BLaER1 (cell line): ENCODE measurements at regions not wholly inside any gene's neighbourhood (a gene's known extent, or its start where the extent isn't known, plus 50 kb on each side); places are given as distances from the start of the nearest gene placed in this dataset.

Experiments
- H3K27ac ChIP-seq: shearing (Covaris generic); formaldehyde crosslinking; 2 replicates; pipeline ENCODE4 v1.8.1; 2022
- H3K27me3 ChIP-seq: shearing (Covaris generic); formaldehyde crosslinking; 2 replicates; pipeline ENCODE4 v1.8.1; 2022
- H3K36me3 ChIP-seq: shearing (Covaris generic); formaldehyde crosslinking; 2 replicates; pipeline ENCODE4 v1.8.1; 2022
- H3K4me1 ChIP-seq: shearing (Covaris generic); formaldehyde crosslinking; 2 replicates; pipeline ENCODE4 v1.8.1; 2022
- H3K4me2 ChIP-seq: shearing (Covaris generic); formaldehyde crosslinking; 2 replicates; pipeline ENCODE4 v1.8.1; 2022
- H3K4me3 ChIP-seq: shearing (Covaris generic); formaldehyde crosslinking; 2 replicates; pipeline ENCODE4 v1.8.1; 2022
- H3K9ac ChIP-seq: shearing (Covaris generic); formaldehyde crosslinking; 2 replicates; pipeline ENCODE4 v1.8.1; 2022
- H3K9me3 ChIP-seq: shearing (Covaris generic); formaldehyde crosslinking; 2 replicates; pipeline ENCODE4 v1.8.1; 2022
- H4K20me1 ChIP-seq: shearing (Covaris generic); formaldehyde crosslinking; 2 replicates; pipeline ENCODE4 v1.8.1; 2022
- Cebpa-rat ChIP-seq: shearing (Covaris generic); IDR thresholded peaks from 2 replicates; pipeline ENCODE4 v1.8.1; 2022

DNA sequence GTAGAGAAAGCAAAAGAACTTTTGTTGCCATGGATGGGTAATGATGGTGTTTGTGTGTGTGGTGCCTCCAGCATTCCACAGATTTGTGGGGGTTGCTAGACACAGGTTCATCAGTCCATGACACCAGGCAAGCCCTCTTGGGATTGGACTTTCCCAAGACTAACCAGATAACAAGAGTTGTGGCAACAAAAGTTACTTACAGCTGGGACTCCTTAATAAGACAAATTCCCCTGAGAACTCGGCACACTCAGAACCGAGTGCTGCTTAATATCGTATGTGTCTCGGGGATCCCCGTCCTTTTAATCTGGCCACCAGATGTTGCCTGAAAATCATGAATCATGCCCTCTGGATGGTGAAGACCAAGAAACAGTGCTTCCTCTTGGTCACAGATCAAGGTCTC is 193.3 kb downstream of the AJAP1 start:
- TF ChIP-seq Cebpa-rat: no peak
- Histone ChIP-seq H4K20me1 (0 out of 2 replicates have a peak, but pooled peaks cover 13% of the 10 kb centered on the region), H3K4me1 (peaks cover 27% of the 10 kb centered on the region), H3K4me2 (peak overlapping the region; percentile 55), H3K4me3 (no peak overlapping the region), H3K36me3 (no peaks in the 10 kb centered on the region), H3K27ac (no peak overlapping the region), H3K9me3 (peaks cover 10% of the 10 kb centered on the region), H3K27me3 (peaks cover 12% of the 10 kb centered on the region; the same call in 1 of the 2 replicates), H3K9ac (no peak overlapping the region)
